A549 (cell line): ENCODE measurements at regions not wholly inside any gene's neighbourhood (a gene's known extent, or its start where the extent isn't known, plus 50 kb on each side); places are given as distances from the start of the nearest gene placed in this dataset.
A peak's percentile ranks its signal among the peaks of the same experiment; 100 is the strongest.
"Not testable (repeated sequence)": the region's sequence is repeated elsewhere in the genome, so short reads cannot be mapped to it uniquely, and the experiment has no call there.

Experiments used
- ATAC-seq, 2 experiments: fragments of 200-7000 bp in 1 of 2; fragments of >200 bp in 1 of 2; cut with Nextera tagmentation in 1 of 2; cut with Tn5 transposase in 1 of 2; 3 replicates each; pipeline versions ENCODE4 v1.8.0 to v1.9.1; 2018 to 2020; ENCODE audit warnings: mild to moderate bottlenecking in 1 of 2, moderate library complexity in 1 of 2
- CTCF ChIA-PET: fragments of 300-600 bp; sonication (Branson Sonifier 250); formaldehyde crosslinking; extraction: SDS; loops from one replicate; lab custom pipeline; 2021; ENCODE audit warnings: antibody characterized with exemption, inconsistent platforms; lab: Yijun Ruan, JAX
- POLR2A ChIA-PET: fragments of 350-600 bp; formaldehyde crosslinking; extraction: SDS; loops from one replicate; lab custom pipeline; 2021; ENCODE audit warnings: antibody characterized with exemption, inconsistent platforms; lab: Yijun Ruan, JAX
- DNase-seq, 2 experiments: peaks; one replicate each; pipeline versions ENCODE4 v3.0.0 to v3.0.0-alpha.2; 2011 to 2016; ENCODE audit warnings: low read depth in 1 of 2, low spot score in 1 of 2
- FAIRE-seq: peaks from 2 replicates; lab custom pipeline; 2011; peaks lifted over from hg19 to GRCh38; lab: Jason Lieb, UNC
- H3K27ac ChIP-seq, 2 experiments: fragments of >200 bp; sonication (Bioruptor Twin); formaldehyde crosslinking; 3 replicates each; pipeline ENCODE4 v1.5.1; 2016 to 2017
- H3K4me1 ChIP-seq: fragments of >200 bp; sonication (Bioruptor Twin); formaldehyde crosslinking; 3 replicates; pipeline ENCODE4 v1.6.1; 2016
- H3K4me2 ChIP-seq: fragments of >200 bp; sonication (Bioruptor Twin); formaldehyde crosslinking; 3 replicates; pipeline ENCODE4 v1.6.1; 2016
- H3K4me3 ChIP-seq: fragments of >200 bp; sonication (Bioruptor Twin); formaldehyde crosslinking; 3 replicates; pipeline ENCODE4 v1.5.1; 2016
- H3K9me3 ChIP-seq: fragments of >200 bp; sonication (Bioruptor Twin); formaldehyde crosslinking; 3 replicates; pipeline ENCODE4 v1.6.1; 2016
- CEBPB ChIP-seq, 2 experiments: fragments of >200 bp in 1 of 2; sonication (Bioruptor Twin) in 1 of 2; formaldehyde crosslinking in 1 of 2; IDR thresholded peaks; 2 replicates each; pipeline ENCODE4 v1.6.1; 2012 to 2016
- CHD4 ChIP-seq: fragments of 200-600 bp; sonication (generic); IDR thresholded peaks from 2 replicates; pipeline ENCODE4 v1.6.1; 2016; ENCODE audit warnings: antibody characterized with exemption, mild to moderate bottlenecking, borderline replicate concordance
- EHF ChIP-seq: fragments of 250-450 bp; sonication (Bioruptor Pico); IDR thresholded peaks from 2 replicates; pipeline ENCODE4 v1.5.0; 2020; ENCODE audit warnings: mild to moderate bottlenecking
- ELK1 ChIP-seq: fragments of 150-350 bp; IDR thresholded peaks from 2 replicates; pipeline ENCODE4 v1.6.1; 2014; ENCODE audit warnings: low read depth, mild to moderate bottlenecking, low read length
- EP300 ChIP-seq, 2 experiments: fragments of >200 bp; sonication (Bioruptor Twin); formaldehyde crosslinking; IDR thresholded peaks; 2 replicates in 1 of 2; 3 replicates in 1 of 2; pipeline ENCODE4 v1.6.1; 2016 to 2017
- ESRRA ChIP-seq: fragments of 150-350 bp; IDR thresholded peaks from 2 replicates; pipeline ENCODE4 v1.6.1; 2014; ENCODE audit warnings: mild to moderate bottlenecking, low read length, borderline replicate concordance
- FOSL2 ChIP-seq, 2 experiments: fragments of 450-650 bp in 1 of 2; fragments of >200 bp in 1 of 2; sonication (Bioruptor Twin) in 1 of 2; formaldehyde crosslinking; IDR thresholded peaks; 2 replicates each; pipeline versions ENCODE4 v1.5.0 to v1.6.1; 2016 to 2020; ENCODE audit warnings: mild to moderate bottlenecking in 1 of 2, moderate library complexity in 1 of 2
- FOXS1 ChIP-seq: fragments of 250-450 bp; sonication (Bioruptor Pico); IDR thresholded peaks from 2 replicates; pipeline ENCODE4 v1.5.0; 2020; ENCODE audit warnings: mild to moderate bottlenecking, moderate library complexity
- GATA3 ChIP-seq: IDR thresholded peaks from 2 replicates; pipeline ENCODE4 v1.6.1; 2012; ENCODE audit warnings: borderline replicate concordance
- HDAC2 ChIP-seq: fragments of 200-600 bp; sonication (generic); IDR thresholded peaks from 2 replicates; pipeline ENCODE4 v1.6.1; 2016
- HEYL ChIP-seq: fragments of 250-450 bp; sonication (Bioruptor Pico); IDR thresholded peaks from 2 replicates; pipeline ENCODE4 v1.8.0; 2021; ENCODE audit warnings: mild to moderate bottlenecking, moderate library complexity
- HOXB13 ChIP-seq: fragments of 250-450 bp; sonication (Bioruptor Pico); IDR thresholded peaks from 2 replicates; pipeline ENCODE4 v1.5.0; 2020; ENCODE audit warnings: low read depth, mild to moderate bottlenecking, moderate library complexity
- JUNB ChIP-seq: fragments of >200 bp; sonication (Bioruptor Twin); formaldehyde crosslinking; IDR thresholded peaks from 2 replicates; pipeline ENCODE4 v1.6.1; 2016
- MAZ ChIP-seq: fragments of 150-350 bp; IDR thresholded peaks from 2 replicates; pipeline ENCODE4 v1.6.1; 2014; ENCODE audit warnings: antibody characterized with exemption, low read depth, low read length, borderline replicate concordance
- NFE2L2 ChIP-seq: fragments of 150-350 bp; conservative IDR thresholded peaks from 2 replicates; pipeline ENCODE4 v1.6.1; 2014; ENCODE audit warnings: low read length
- NPAS2 ChIP-seq: fragments of 250-450 bp; sonication (Bioruptor Pico); IDR thresholded peaks from 2 replicates; pipeline ENCODE4 v1.8.0; 2022; ENCODE audit warnings: mild to moderate bottlenecking, moderate library complexity, borderline replicate concordance
- NR3C1 ChIP-seq: fragments of >200 bp; sonication (Bioruptor Twin); formaldehyde crosslinking; IDR thresholded peaks from 3 replicates; pipeline ENCODE4 v1.6.1; 2017
- PHF8 ChIP-seq: fragments of 200-600 bp; sonication (generic); IDR thresholded peaks from 2 replicates; pipeline ENCODE4 v1.6.1; 2016; ENCODE audit warnings: low read depth, mild to moderate bottlenecking, antibody characterized with exemption, moderate library complexity, borderline replicate concordance
- POLR2A ChIP-seq: IDR thresholded peaks from 2 replicates; pipeline ENCODE4 v1.6.1; 2012; ENCODE audit warnings: mild to moderate bottlenecking, low read length
- POLR2AphosphoS2 ChIP-seq: conservative IDR thresholded peaks from 2 replicates; pipeline ENCODE4 v1.6.1; 2012; ENCODE audit warnings: low read length, improper control_type of control experiment, inconsistent platforms
- RARB ChIP-seq: fragments of 250-450 bp; sonication (Bioruptor Pico); IDR thresholded peaks from 2 replicates; pipeline ENCODE4 v1.8.0; 2021; ENCODE audit warnings: mild to moderate bottlenecking, moderate library complexity
- RCOR1 ChIP-seq: fragments of 150-350 bp; IDR thresholded peaks from 2 replicates; pipeline ENCODE4 v1.6.1; 2014; ENCODE audit warnings: antibody characterized with exemption, low read length, low read depth
- RFX5 ChIP-seq: fragments of 450-650 bp; IDR thresholded peaks from 2 replicates; pipeline ENCODE4 v1.7.1; 2014; ENCODE audit warnings: antibody characterized with exemption, mild to moderate bottlenecking, moderate library complexity
- TP53 ChIP-seq: fragments of 250-450 bp; sonication (Bioruptor Pico); IDR thresholded peaks from 2 replicates; pipeline ENCODE4 v1.5.0; 2021; ENCODE audit warnings: mild to moderate bottlenecking, moderate library complexity
- USF2 ChIP-seq: fragments of 450-650 bp; IDR thresholded peaks from 2 replicates; pipeline ENCODE4 v1.6.1; 2014; ENCODE audit warnings: antibody characterized with exemption
- ZNF302 ChIP-seq: fragments of 250-450 bp; sonication (Bioruptor Pico); IDR thresholded peaks from 2 replicates; pipeline ENCODE4 v1.9.0; 2021; ENCODE audit warnings: inconsistent platforms, mild to moderate bottlenecking, moderate library complexity
- ZSCAN20 ChIP-seq: fragments of 250-450 bp; sonication (Bioruptor Pico); IDR thresholded peaks from 2 replicates; pipeline ENCODE4 v1.8.0; 2022; ENCODE audit warnings: mild to moderate bottlenecking, moderate library complexity
- WGBS: methylation state at CpG from one replicate; pipeline ENCODE4 v1.1.6; 2017; ENCODE audit errors: missing lambda C conversion rate; 5-methylcytosine and 5-hydroxymethylcytosine counted together
- TF ChIP-seq, protein P1 (sequence below): IDR thresholded peaks from 2 replicates; pipeline ENCODE4 v1.6.1; 2012
- TF ChIP-seq, protein P2 (sequence below): fragments of >200 bp; sonication (Bioruptor Twin); formaldehyde crosslinking; IDR thresholded peaks from 2 replicates; pipeline ENCODE4 v1.6.1; 2016
- TF ChIP-seq, protein P3 (sequence below): fragments of >200 bp; sonication (Bioruptor Twin); formaldehyde crosslinking; IDR thresholded peaks from 3 replicates; pipeline ENCODE4 v1.5.1; 2016

DNA sequence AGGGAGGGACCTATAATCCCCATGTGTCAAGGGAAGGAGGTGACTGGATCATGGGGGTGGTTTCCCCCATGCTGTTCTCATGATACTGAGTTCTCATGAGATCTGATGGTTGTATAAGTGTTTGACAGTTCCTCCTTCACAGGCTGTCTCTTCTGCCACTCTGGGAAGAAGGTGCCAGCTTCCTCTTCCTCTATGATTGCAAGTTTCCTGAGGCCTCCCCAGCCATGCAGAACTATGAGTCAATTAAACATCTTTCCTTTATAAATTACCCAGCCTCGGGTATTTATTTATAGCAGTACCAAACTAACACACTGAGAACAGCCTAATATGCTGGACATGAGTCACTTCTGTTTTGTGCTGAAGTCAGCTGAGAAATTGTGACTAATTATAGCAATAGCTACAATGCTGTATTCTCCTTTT, 656.9 kb upstream of the CPEB2 start:
- CTCF ChIA-PET: no interaction called here
- POLR2A ChIA-PET: no interaction called here
- ATAC-seq (no peak), FAIRE-seq (no peak), DNase-seq (no peak)
- Histone ChIP-seq H3K27ac (no peak overlapping the region), H3K4me2 (no peak overlapping the region), H3K4me1 (no peaks in the 10 kb centered on the region), H3K4me3 (no peak overlapping the region), H3K9me3 (no peaks in the 10 kb centered on the region)
- TF ChIP-seq FOSL2 (IDR thresholded peaks at IDR 0.05) (no peak), FOSL2 (CRISPR knock-in tag; IDR thresholded peaks at IDR 0.05) (peak; percentile 43; the same call in 1 of the 2 replicates), USF2 (no peak)
- 9% methylated on average over 1 of the region's 1 CpG for WGBS

DNA sequence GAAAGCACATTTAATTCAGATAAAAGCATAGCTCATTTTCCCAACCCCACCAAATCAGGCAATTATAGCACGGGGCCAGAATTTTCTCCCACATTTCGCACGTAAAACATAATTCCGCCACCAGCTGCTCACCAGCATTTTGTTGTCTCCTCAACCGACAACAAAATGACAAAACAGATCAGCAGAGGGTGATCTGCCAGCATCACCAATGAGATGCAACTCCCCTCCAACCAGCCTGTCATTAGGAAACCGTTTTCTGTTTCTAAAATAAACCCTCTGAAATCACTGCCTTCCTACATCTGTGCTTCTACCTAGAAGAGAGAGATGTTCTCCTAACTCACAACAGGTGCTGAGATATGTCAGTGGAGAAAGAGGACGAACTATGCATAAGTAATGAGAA, 654.8 kb upstream of the CPEB2 start:
- no peaks in the 10 kb centered on the region for H3K9me3 ChIP-seq
- H3K4me3 ChIP-seq: no peak overlapping the region
- POLR2A ChIA-PET: no interaction called here
- H3K4me2 ChIP-seq: no peak overlapping the region
- FAIRE-seq: no peak
- H3K27ac ChIP-seq: no peak overlapping the region
- no peak for ATAC-seq
- WGBS: 76% methylated on average over 7 of the region's 7 CpGs
- no peak for DNase-seq
- CTCF ChIA-PET: no interaction called here
- H3K4me1 ChIP-seq: no peaks in the 10 kb centered on the region
- TF ChIP-seq HEYL (no peak), RCOR1 (no peak), NFE2L2 (no peak), HOXB13 (no peak), POLR2AphosphoS2 (no peak), PHF8 (no peak), ESRRA (no peak), ELK1 (no peak), ZSCAN20 (CRISPR knock-in tag) (no peak), NR3C1 (no peak), POLR2A (no peak), EP300 (IDR thresholded peaks at IDR 0.05) (no peak), CHD4 (no peak), HDAC2 (no peak), FOSL2 (IDR thresholded peaks at IDR 0.05) (no peak), FOSL2 (CRISPR knock-in tag; IDR thresholded peaks at IDR 0.05) (no peak), MAZ (no peak), TP53 (CRISPR knock-in tag) (no peak), FOXS1 (CRISPR knock-in tag) (no peak)
- TF ChIP-seq, protein P1, sequence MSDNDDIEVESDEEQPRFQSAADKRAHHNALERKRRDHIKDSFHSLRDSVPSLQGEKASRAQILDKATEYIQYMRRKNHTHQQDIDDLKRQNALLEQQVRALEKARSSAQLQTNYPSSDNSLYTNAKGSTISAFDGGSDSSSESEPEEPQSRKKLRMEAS: no peak
- TF ChIP-seq, protein P2, sequence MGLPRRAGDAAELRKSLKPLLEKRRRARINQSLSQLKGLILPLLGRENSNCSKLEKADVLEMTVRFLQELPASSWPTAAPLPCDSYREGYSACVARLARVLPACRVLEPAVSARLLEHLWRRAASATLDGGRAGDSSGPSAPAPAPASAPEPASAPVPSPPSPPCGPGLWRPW: no peak

DNA sequence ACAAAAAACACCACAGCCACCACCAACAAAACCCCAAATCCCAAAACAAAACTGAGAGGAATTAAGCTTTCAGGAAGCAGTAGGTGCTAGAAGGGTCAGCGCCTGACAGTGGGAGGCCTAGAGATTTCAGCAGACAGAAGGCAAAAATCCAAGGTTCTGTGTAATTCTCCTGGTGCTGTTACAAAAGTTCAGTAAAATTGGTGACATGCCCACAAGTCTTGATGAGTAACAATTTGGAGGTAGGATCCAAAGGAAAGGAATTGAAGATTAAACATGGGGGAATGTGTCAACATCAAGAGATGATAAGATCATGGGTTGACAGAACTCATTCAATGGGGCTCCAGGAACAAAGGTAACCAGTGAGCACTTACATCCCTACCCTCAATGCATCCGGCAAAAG, 653.8 kb upstream of the CPEB2 start:
- H3K9me3 ChIP-seq: no peaks in the 10 kb centered on the region
- no peak overlapping the region for H3K27ac ChIP-seq
- no peak for TF ChIP-seq HDAC2
- TF ChIP-seq ZNF302 (CRISPR knock-in tag): no peak
- no peak for TF ChIP-seq GATA3
- TF ChIP-seq EHF (CRISPR knock-in tag): no peak
- TF ChIP-seq RFX5: no peak
- TF ChIP-seq CEBPB (IDR thresholded peaks at IDR 0.05): no peak
- no peak for TF ChIP-seq FOSL2 (IDR thresholded peaks at IDR 0.05)
- TF ChIP-seq FOSL2 (CRISPR knock-in tag; IDR thresholded peaks at IDR 0.05): no peak
- no peak for TF ChIP-seq ELK1
- TF ChIP-seq, protein P3, sequence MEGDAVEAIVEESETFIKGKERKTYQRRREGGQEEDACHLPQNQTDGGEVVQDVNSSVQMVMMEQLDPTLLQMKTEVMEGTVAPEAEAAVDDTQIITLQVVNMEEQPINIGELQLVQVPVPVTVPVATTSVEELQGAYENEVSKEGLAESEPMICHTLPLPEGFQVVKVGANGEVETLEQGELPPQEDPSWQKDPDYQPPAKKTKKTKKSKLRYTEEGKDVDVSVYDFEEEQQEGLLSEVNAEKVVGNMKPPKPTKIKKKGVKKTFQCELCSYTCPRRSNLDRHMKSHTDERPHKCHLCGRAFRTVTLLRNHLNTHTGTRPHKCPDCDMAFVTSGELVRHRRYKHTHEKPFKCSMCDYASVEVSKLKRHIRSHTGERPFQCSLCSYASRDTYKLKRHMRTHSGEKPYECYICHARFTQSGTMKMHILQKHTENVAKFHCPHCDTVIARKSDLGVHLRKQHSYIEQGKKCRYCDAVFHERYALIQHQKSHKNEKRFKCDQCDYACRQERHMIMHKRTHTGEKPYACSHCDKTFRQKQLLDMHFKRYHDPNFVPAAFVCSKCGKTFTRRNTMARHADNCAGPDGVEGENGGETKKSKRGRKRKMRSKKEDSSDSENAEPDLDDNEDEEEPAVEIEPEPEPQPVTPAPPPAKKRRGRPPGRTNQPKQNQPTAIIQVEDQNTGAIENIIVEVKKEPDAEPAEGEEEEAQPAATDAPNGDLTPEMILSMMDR: no peak
- no peak for TF ChIP-seq RARB
- no peak for TF ChIP-seq NPAS2 (CRISPR knock-in tag)
- TF ChIP-seq JUNB: no peak
- H3K4me1 ChIP-seq: no peaks in the 10 kb centered on the region
- WGBS: 82% methylated on average over 2 of the region's 2 CpGs
- DNase-seq (no peak), FAIRE-seq (no peak), ATAC-seq (no peak)
- ChIA-PET CTCF (no interaction called here), POLR2A (no interaction called here)
- H3K4me2 ChIP-seq: no peak overlapping the region
- H3K4me3 ChIP-seq: no peak overlapping the region

DNA sequence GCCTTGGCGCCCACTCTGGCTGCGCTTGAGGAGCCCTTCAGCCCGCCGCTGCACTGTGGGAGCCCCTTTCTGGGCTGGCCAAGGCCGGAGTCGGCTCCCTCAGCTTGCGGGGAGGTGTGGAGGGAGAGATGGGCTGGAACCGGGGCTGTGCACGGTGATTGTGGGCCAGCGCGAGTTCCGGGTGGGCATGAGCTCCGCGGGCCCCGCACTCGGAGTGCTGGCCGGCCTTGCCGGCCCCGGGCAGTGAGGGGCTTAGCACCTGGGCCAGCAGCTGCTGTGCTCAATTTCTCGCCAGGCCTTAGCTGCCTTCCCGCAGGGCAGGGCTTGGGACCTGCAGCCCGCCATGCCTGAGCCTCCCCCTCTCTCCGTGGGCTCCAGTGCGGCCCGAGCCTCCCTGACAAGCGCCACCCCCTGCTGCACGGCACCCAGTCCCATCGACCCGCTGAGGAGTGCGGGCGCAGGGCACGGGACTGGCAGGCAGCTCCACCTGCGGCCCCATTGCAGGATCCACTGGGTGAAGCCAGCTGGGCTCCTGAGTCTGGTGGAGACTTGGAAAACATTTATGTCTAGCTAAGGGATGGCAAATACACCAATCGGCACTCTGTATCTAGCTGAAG, 643.6 kb upstream of the CPEB2 start:
- FAIRE-seq, H3K4me1 ChIP-seq, H3K27ac ChIP-seq, POLR2A ChIA-PET, H3K9me3 ChIP-seq, H3K4me3 ChIP-seq, DNase-seq, CTCF ChIA-PET, H3K4me2 ChIP-seq, ATAC-seq: not testable (repeated sequence)
- WGBS: 74% methylated on average over 9 of the region's 34 CpGs
